Hepatocyte (in vitro differentiated cells): ENCODE measurements at regions not wholly inside any gene's neighbourhood (a gene's known extent, or its start where the extent isn't known, plus 50 kb on each side); places are given as distances from the start of the nearest gene placed in this dataset.

ENCODE experiments used
- CTCF ChIP-seq: fragments of 200-600 bp; sonication (generic); IDR thresholded peaks from 2 replicates; pipeline ENCODE4 v1.5.1; 2016; ENCODE audit warnings: antibody characterized with exemption, mild to moderate bottlenecking; ENCODE audit not compliant: poor library complexity
- EZH2 ChIP-seq: fragments of 200-600 bp; sonication (generic); IDR thresholded peaks from 2 replicates; pipeline ENCODE4 v1.6.1; 2016; ENCODE audit warnings: antibody characterized with exemption, mild to moderate bottlenecking, borderline replicate concordance
- EZH2phosphoT487 ChIP-seq: fragments of 200-600 bp; sonication (generic); IDR thresholded peaks from one replicate; pipeline ENCODE4 v1.6.1; 2018; ENCODE audit warnings: antibody characterized with exemption, mild to moderate bottlenecking, low read depth, moderate library complexity; ENCODE audit not compliant: unreplicated experiment, severe bottlenecking

GRCh38 chr3:51610708-51611107 lies 60.3 kb upstream of the TEX264 start:
- TF ChIP-seq CTCF (no peak), EZH2 (no peak), EZH2phosphoT487 (no peak)
